HCT116 (cell line): ENCODE measurements at regions not wholly inside any gene's neighbourhood (a gene's known extent, or its start where the extent isn't known, plus 50 kb on each side); places are given as distances from the start of the nearest gene placed in this dataset.

ENCODE experiments used
- ATAC-seq: fragments of 200-7000 bp; cut with Tn5 transposase; 2 replicates; pipeline ENCODE4 v1.9.1; 2020; ENCODE audit warnings: mild to moderate bottlenecking, moderate library complexity
- BruUV-seq: library from RNA; stranded (reverse); fragments of 400-500 nt; replicated peaks from 2 replicates; lab custom pipeline; 2021; lab: Mats Ljungman, UMichigan
- CTCF ChIA-PET: fragments of 300-600 bp; sonication (Branson Sonifier 250); formaldehyde crosslinking; loops from one replicate; lab custom pipeline; 2021; ENCODE audit warnings: antibody characterized with exemption; lab: Charles Lee
- POLR2A ChIA-PET: fragments of 300-600, 350-600 bp; sonication (Branson Sonifier 250); formaldehyde crosslinking; loops from one replicate; lab custom pipeline; 2021; ENCODE audit warnings: antibody characterized with exemption; lab: Charles Lee
- RAD21 ChIA-PET, 2 experiments: fragments of 300-600 bp; sonication (Branson Sonifier 250); formaldehyde crosslinking; loops; one replicate each; lab custom pipeline; 2023; ENCODE audit warnings: low total read pairs in 2 of 2; ENCODE audit not compliant: uncharacterized antibody in 2 of 2, unreplicated experiment in 2 of 2, low non-redundant PET in 1 of 2; lab: Charles Lee
- DNase-seq: peaks from one replicate; pipeline ENCODE4 v3.0.0-alpha.2; 2010; ENCODE audit warnings: low read depth, low spot score
- H2AFZ ChIP-seq: fragments of 200-600 bp; shearing (Covaris generic), sonication (generic); 2 replicates; pipeline ENCODE4 v1.6.1; 2017; ENCODE audit warnings: low read depth, mixed run types, mixed read lengths, antibody characterized with exemption, low read length; ENCODE audit not compliant: poor library complexity, severe bottlenecking
- H3K27ac ChIP-seq: 2 replicates; pipeline ENCODE4 v1.5.1; 2012; ENCODE audit warnings: low read depth, low read length
- H3K27me3 ChIP-seq: fragments of 200-600 bp; sonication (generic); 2 replicates; pipeline ENCODE4 v1.6.1; 2016; ENCODE audit warnings: mixed run types, low read length, mixed read lengths; ENCODE audit not compliant: insufficient read depth
- H3K36me3 ChIP-seq, 2 experiments: fragments of 200-500 bp in 1 of 2; fragments of 200-600 bp in 1 of 2; sonication (Bioruptor generic) in 1 of 2; sonication (generic) in 1 of 2; 2 replicates each; pipeline versions ENCODE4 v1.5.1 to v1.6.1; 2014 to 2016; ENCODE audit warnings: low read length in 2 of 2, inconsistent platforms in 1 of 2, mixed read lengths in 1 of 2, mixed run types in 1 of 2; ENCODE audit not compliant: insufficient read depth in 2 of 2, control insufficient read depth in 1 of 2
- H3K4me1 ChIP-seq, 2 experiments: fragments of 200-600 bp in 1 of 2; sonication (generic) in 1 of 2; 2 replicates each; pipeline versions ENCODE4 v1.5.1 to v1.6.1; 2012 to 2017; ENCODE audit warnings: low read length in 2 of 2, inconsistent platforms in 1 of 2, mild to moderate bottlenecking in 1 of 2, mixed read lengths in 1 of 2, mixed run types in 1 of 2, moderate library complexity in 1 of 2; ENCODE audit not compliant: insufficient read depth in 2 of 2, control insufficient read depth in 1 of 2
- H3K4me2 ChIP-seq: fragments of 200-600 bp; sonication (generic); 2 replicates; pipeline ENCODE4 v1.6.1; 2017; ENCODE audit warnings: mixed run types, low read length, mixed read lengths
- H3K4me3 ChIP-seq, 2 experiments: fragments of 200-600 bp in 1 of 2; sonication (generic) in 1 of 2; replicated peaks in 1 of 2; 2 replicates each; pipeline ENCODE4 v1.5.1; 2011 to 2016; ENCODE audit warnings: low read length in 2 of 2, control low read depth in 1 of 2, low read depth in 1 of 2, mild to moderate bottlenecking in 1 of 2, mixed read lengths in 1 of 2, mixed run types in 1 of 2
- H3K79me2 ChIP-seq: fragments of 200-600 bp; sonication (generic); 2 replicates; pipeline ENCODE4 v1.6.1; 2017; ENCODE audit warnings: mild to moderate bottlenecking, mixed run types, low read length, moderate library complexity, mixed read lengths; ENCODE audit not compliant: insufficient read depth
- H3K9ac ChIP-seq: fragments of 200-600 bp; sonication (generic); 2 replicates; pipeline ENCODE4 v1.6.1; 2016; ENCODE audit warnings: low read length, mixed read lengths
- H3K9me2 ChIP-seq: fragments of 200-600 bp; sonication (generic), shearing (Covaris generic); 2 replicates; pipeline ENCODE4 v1.6.1; 2017; ENCODE audit warnings: mixed run types, mild to moderate bottlenecking, moderate library complexity; ENCODE audit not compliant: insufficient read depth
- H3K9me3 ChIP-seq, 2 experiments: fragments of 200-500 bp in 1 of 2; fragments of 200-600 bp in 1 of 2; sonication (Bioruptor generic) in 1 of 2; sonication (generic) in 1 of 2; 2 replicates each; pipeline ENCODE4 v1.6.1; 2014 to 2017; ENCODE audit warnings: low read length in 2 of 2, mixed read lengths in 2 of 2, inconsistent platforms in 1 of 2, low read depth in 1 of 2, mild to moderate bottlenecking in 1 of 2, mixed run types in 1 of 2, moderate library complexity in 1 of 2; ENCODE audit not compliant: control insufficient read depth in 1 of 2, insufficient read depth in 1 of 2
- H4K20me1 ChIP-seq: fragments of 200-600 bp; sonication (generic), shearing (Covaris generic); 2 replicates; pipeline ENCODE4 v1.6.1; 2017; ENCODE audit warnings: mixed run types, mild to moderate bottlenecking, moderate library complexity; ENCODE audit not compliant: insufficient read depth
- CBX3 ChIP-seq: IDR thresholded peaks from 2 replicates; pipeline ENCODE4 v1.6.1; 2012; ENCODE audit warnings: low read depth
- CEBPB ChIP-seq: IDR thresholded peaks from 2 replicates; pipeline ENCODE4 v1.6.1; 2012; ENCODE audit warnings: low read depth
- ELF1 ChIP-seq: IDR thresholded peaks from 2 replicates; pipeline ENCODE4 v1.6.1; 2012; ENCODE audit warnings: low read depth, borderline replicate concordance
- EZH2phosphoT487 ChIP-seq: fragments of 200-600 bp; IDR thresholded peaks from 2 replicates; pipeline ENCODE4 v1.6.1; 2018; ENCODE audit warnings: antibody characterized with exemption, borderline replicate concordance
- MAX ChIP-seq: IDR thresholded peaks from 2 replicates; pipeline ENCODE4 v1.6.1; 2012
- POLR2A ChIP-seq: IDR thresholded peaks from 2 replicates; pipeline ENCODE4 v1.7.0; 2011; ENCODE audit warnings: borderline replicate concordance; ENCODE audit not compliant: insufficient read depth, insufficient read length; ENCODE audit errors: extremely low read depth
- POLR2AphosphoS5 ChIP-seq: IDR thresholded peaks from 2 replicates; pipeline ENCODE4 v1.6.1; 2011; ENCODE audit warnings: mild to moderate bottlenecking, low read depth, low read length, moderate library complexity
- RAD21 ChIP-seq: IDR thresholded peaks from 2 replicates; pipeline ENCODE4 v1.6.1; 2012; ENCODE audit warnings: low read depth, mild to moderate bottlenecking
- REST ChIP-seq: IDR thresholded peaks from 2 replicates; pipeline ENCODE4 v1.6.1; 2012; ENCODE audit warnings: low read depth
- SRF ChIP-seq: IDR thresholded peaks from 2 replicates; pipeline ENCODE4 v1.6.1; 2012; ENCODE audit warnings: low read depth
- TCF7L2 ChIP-seq: IDR thresholded peaks from 2 replicates; pipeline ENCODE4 v1.7.0; 2011; ENCODE audit warnings: borderline replicate concordance, inconsistent platforms; ENCODE audit not compliant: insufficient read depth, insufficient read length; ENCODE audit errors: extremely low read depth
- YY1 ChIP-seq: IDR thresholded peaks from 2 replicates; pipeline ENCODE4 v1.6.1; 2011; ENCODE audit warnings: low read length, low read depth, moderate library complexity, mild to moderate bottlenecking; ENCODE audit not compliant: insufficient replicate concordance; ENCODE audit errors: extremely low read depth
- ZBTB33 ChIP-seq: IDR thresholded peaks from 2 replicates; pipeline ENCODE4 v1.6.1; 2011; ENCODE audit warnings: mild to moderate bottlenecking, low read length, moderate library complexity; ENCODE audit not compliant: insufficient replicate concordance; ENCODE audit errors: extremely low read depth
- intact Hi-C: fragments of 100-400 bp; cut with micrococcal nuclease; formaldehyde crosslinking; loops from 2 replicates; pipeline ENCODE4 v1.10.0; 2022

GRCh38 chrX:116342903-116343302 lies 93.5 kb upstream of the SLC6A14 start:
- intact Hi-C loops: no loop called here
- no peaks in the 10 kb centered on the region for H3K9me3 ChIP-seq
- DNase-seq: no peak
- no peak for ATAC-seq
- no peaks in the 10 kb centered on the region for H4K20me1 ChIP-seq
- H3K4me2 ChIP-seq: no peak overlapping the region
- no peak overlapping the region for H3K27ac ChIP-seq
- H3K79me2 ChIP-seq: no peaks in the 10 kb centered on the region
- no peak for TF ChIP-seq ELF1
- no peak for TF ChIP-seq CBX3
- no peak for TF ChIP-seq EZH2phosphoT487
- no peak for TF ChIP-seq POLR2A
- no peak for TF ChIP-seq CEBPB
- TF ChIP-seq REST: no peak
- no peak for TF ChIP-seq MAX
- no peak for TF ChIP-seq RAD21
- no peak for TF ChIP-seq YY1
- TF ChIP-seq TCF7L2: no peak
- TF ChIP-seq POLR2AphosphoS5: no peak
- TF ChIP-seq SRF: no peak
- TF ChIP-seq ZBTB33: no peak
- no peak overlapping the region for H3K9ac ChIP-seq
- no peaks in the 10 kb centered on the region for H3K4me1 ChIP-seq
- RAD21 ChIA-PET: no interaction called here
- H3K36me3 ChIP-seq: no peaks in the 10 kb centered on the region
- CTCF ChIA-PET: no interaction called here
- H2AFZ ChIP-seq: no peak overlapping the region
- no TSS peak for BruUV-seq
- POLR2A ChIA-PET: no interaction called here
- H3K9me2 ChIP-seq: no peaks in the 10 kb centered on the region
- H3K4me3 ChIP-seq: no peak overlapping the region
- H3K27me3 ChIP-seq: no peaks in the 10 kb centered on the region
